HG02981 (cell line): ENCODE measurements at regions not wholly inside any gene's neighbourhood (a gene's known extent, or its start where the extent isn't known, plus 50 kb on each side); places are given as distances from the start of the nearest gene placed in this dataset.

ENCODE experiments used
- ATAC-seq: cut with Tn5 transposase; IDR thresholded peaks from one replicate; pipeline ENCODE4 v1.9.1; 2021; ENCODE audit warnings: mild to moderate bottlenecking, moderate library complexity; ENCODE audit not compliant: unreplicated experiment

DNA sequence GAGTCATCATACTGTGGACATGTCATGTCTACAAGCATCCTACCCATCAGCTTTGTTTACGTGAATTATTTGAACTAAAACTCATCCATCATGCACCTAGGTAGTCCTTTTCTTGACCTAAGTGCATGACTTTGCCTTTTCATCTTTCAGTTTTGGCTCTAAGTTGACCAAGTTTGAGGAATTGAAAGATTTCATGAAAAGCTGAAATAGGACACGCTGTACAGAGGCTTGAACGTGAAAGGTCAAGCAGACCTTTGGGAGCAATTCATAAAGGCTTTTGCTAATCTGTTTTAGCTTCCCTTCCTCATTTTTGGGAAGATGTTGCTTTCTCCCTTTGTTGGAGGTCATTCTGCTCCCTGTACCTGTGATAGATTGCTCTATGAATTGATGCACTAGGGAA lies 55.1 kb upstream of the MLIP start:
- ATAC-seq, result no peak

DNA sequence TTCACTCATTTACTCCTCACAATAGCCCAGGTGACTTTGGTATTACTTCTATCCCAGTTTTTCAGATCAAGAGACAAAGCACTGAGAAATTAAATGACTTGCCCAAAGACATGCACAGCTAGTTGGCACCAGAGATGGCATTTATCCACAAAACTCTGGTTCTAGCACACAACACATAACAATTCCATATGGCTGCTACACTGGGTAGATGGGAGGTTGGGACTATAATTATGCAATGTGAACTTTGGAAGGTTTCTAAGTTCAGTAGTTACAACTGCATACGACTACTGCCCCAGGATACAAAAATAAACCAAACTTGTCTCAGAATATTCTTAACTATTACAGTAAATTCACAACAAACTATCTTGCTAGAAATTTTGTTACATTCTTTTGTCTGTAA lies 54.2 kb upstream of the MLIP start:
- no peak for ATAC-seq

DNA sequence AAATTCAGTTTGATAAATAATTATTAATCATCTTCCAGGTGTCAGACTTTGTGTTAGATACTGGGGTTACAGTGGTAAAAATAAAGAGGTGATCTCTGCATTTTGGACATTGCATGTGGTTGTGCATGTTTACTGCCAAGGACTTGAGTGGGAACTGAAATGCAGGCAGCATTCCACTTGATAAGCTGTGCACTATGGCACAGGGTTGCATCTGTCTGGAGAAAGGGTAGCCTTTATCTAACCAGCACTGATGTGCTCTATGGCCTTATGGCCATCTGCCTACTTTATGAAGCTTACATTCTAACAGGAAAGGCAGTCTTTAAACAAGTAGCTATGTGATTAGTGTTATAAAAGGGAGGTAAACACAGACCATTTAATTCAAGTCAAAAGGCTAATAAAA lies 53.0 kb upstream of the MLIP start:
- no peak for ATAC-seq

DNA sequence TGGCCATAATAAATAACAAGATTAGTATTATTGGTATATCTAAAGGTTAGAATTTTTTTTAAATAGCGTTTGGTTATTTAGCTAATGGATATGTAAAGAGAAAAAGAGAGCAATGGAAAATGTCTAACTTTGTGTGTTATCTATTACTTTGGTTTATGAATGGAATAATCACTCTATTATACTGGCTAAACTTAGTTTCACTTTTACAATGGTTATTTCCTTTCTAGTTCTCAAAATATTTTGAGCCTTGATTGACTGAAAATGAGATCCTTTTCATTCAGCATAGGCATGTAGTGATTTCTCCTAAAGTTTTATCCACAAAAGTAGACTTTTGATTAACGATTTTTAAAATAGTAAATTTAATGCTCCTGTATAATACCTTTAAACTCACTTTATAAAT lies 51.6 kb upstream of the MLIP start:
- ATAC-seq, result no peak

DNA sequence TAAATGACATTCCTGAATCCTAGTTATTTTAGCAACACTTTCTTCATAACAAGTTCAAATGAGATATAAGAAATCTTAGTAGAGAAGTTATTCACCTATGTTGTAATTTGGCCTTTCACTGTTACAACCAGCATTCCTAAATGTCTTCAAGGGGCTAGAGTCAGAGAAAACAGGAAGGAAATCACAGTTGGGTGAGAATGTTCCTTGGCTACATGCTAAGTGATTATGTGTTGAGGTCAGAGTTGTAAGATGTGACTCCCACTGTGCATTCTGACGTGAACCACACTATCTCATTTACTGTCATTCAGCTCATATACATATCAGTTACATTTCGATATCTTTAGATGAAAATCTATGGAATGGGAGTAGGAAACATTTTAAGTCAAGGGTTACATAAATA lies 51.0 kb upstream of the MLIP start:
- no peak for ATAC-seq
